ENCODE measurements at regions not wholly inside any gene's neighbourhood (a gene's known extent, or its start where the extent isn't known, plus 50 kb on each side); places are given as distances from the start of the nearest gene placed in this dataset.

DNA sequence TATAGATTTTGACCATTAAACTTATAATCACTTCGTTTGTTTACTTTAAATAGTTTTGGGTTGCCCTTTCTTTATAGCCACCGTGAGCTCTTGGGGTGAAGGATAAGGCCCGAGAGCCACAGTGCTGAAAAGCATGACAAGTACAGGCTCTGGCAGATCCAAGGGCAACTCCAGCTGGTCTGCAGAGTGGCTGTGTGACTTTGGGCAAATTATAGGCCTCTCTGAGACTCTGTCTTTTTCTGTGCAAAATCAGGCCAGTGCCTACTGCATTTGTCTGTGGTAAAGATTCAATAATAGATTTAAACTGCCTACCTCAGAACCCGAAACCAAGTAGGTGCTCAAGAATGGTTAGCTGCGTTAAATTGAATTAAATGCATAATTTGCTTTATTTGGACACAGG lies 511.3 kb downstream of the QKI start:
- Histone ChIP-seq H3K27me3 (replicated peaks; ENCODE audit: insufficient read depth) (no peaks in the 10 kb centered on the region), H3K4me3 (no peak overlapping the region), H3K9me3 (no peaks in the 10 kb centered on the region), H3K4me1 (replicated peaks) (no peaks in the 10 kb centered on the region), H3K27ac (no peak overlapping the region), H3K36me3 (no peaks in the 10 kb centered on the region)
- 91% methylated on average over 5 of the region's 5 CpGs for WGBS
- no peak for TF ChIP-seq POLR2AphosphoS5 (IDR thresholded peaks at IDR 0.05)
- no peak for TF ChIP-seq POLR2A (IDR thresholded peaks at IDR 0.05)
- TF ChIP-seq, protein P1, sequence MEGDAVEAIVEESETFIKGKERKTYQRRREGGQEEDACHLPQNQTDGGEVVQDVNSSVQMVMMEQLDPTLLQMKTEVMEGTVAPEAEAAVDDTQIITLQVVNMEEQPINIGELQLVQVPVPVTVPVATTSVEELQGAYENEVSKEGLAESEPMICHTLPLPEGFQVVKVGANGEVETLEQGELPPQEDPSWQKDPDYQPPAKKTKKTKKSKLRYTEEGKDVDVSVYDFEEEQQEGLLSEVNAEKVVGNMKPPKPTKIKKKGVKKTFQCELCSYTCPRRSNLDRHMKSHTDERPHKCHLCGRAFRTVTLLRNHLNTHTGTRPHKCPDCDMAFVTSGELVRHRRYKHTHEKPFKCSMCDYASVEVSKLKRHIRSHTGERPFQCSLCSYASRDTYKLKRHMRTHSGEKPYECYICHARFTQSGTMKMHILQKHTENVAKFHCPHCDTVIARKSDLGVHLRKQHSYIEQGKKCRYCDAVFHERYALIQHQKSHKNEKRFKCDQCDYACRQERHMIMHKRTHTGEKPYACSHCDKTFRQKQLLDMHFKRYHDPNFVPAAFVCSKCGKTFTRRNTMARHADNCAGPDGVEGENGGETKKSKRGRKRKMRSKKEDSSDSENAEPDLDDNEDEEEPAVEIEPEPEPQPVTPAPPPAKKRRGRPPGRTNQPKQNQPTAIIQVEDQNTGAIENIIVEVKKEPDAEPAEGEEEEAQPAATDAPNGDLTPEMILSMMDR (IDR thresholded peaks at IDR 0.05), result no peak
- intact Hi-C loops (cut with DNase I), result no loop called here
- no peak for DNase-seq (ENCODE audit: low spot score)

DNA sequence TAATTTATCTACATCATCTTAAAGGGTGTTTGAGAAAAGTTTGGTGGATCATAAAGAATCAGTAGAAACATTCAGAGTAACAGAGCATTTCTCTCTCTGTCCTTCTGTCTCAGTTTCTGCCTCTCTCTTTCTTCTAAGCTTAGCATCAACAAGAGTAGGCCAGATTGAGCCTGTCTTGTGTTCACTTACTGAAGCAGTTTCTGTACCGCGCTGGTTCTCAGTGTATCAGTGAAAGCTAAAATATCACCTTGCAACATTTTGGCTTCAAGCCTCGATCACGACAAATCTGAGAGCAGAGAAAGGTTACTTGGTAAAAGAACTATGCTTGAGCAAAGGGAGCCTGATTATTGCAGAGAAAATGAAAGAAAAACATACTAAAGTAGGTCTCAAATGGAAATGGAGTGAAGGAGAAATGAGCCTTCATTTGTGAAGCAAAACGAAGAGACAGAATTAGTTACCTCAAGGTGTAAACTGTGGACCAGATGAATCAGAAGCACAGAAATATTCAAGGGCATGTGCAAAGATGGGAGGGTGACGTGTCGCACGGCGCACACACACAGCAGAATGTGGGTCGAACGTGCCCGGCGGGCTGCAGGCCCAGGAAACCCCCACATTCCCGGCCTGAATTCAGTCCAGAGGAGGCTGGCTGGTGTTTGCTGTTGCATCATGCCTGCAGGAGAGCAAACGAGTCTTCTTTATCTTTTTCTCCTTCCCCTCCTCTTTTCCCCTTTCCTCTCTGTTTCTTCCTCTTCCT lies 509.3 kb downstream of the QKI start:
- Histone ChIP-seq H3K27ac (no peak overlapping the region), H3K27me3 (replicated peaks; ENCODE audit: insufficient read depth) (no peaks in the 10 kb centered on the region), H3K4me1 (replicated peaks) (no peaks in the 10 kb centered on the region), H3K36me3 (no peaks in the 10 kb centered on the region), H3K9me3 (no peaks in the 10 kb centered on the region), H3K4me3 (no peak overlapping the region)
- TF ChIP-seq POLR2A (IDR thresholded peaks at IDR 0.05) (no peak), POLR2AphosphoS5 (IDR thresholded peaks at IDR 0.05) (no peak)
- TF ChIP-seq, protein P1 (IDR thresholded peaks at IDR 0.05), result no peak
- 64% methylated on average over 15 of the region's 15 CpGs for WGBS
- intact Hi-C loops (cut with DNase I), result no loop called here
- no peak for DNase-seq (ENCODE audit: low spot score)

DNA sequence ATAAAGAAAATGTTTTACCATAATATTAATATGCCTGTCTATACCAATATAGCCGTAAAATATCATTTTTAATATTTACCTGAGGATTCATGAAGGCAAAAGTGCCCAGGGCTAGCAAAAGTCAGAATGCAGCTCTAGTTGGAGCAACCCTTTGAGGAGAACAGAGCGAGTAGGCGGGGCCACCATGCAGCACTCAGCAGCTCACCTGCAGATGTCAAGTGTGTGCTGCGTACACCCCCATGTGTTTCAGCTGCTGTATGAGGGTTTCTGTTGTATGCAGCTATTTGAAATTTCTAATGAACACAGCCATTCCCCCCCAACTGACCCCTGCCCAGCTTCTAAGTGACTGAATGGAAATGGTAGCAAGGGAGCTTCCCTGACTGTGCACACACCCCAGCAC lies 508.0 kb downstream of the QKI start:
- Histone ChIP-seq H3K4me1 (replicated peaks) (no peaks in the 10 kb centered on the region), H3K27me3 (replicated peaks; ENCODE audit: insufficient read depth) (no peaks in the 10 kb centered on the region), H3K36me3 (no peaks in the 10 kb centered on the region), H3K9me3 (no peaks in the 10 kb centered on the region), H3K27ac (no peak overlapping the region), H3K4me3 (no peak overlapping the region)
- TF ChIP-seq POLR2A (IDR thresholded peaks at IDR 0.05) (no peak), POLR2AphosphoS5 (IDR thresholded peaks at IDR 0.05) (no peak)
- TF ChIP-seq, protein P1 (IDR thresholded peaks at IDR 0.05), result no peak
- WGBS, result 96% methylated on average over 4 of the region's 4 CpGs
- no peak for DNase-seq (ENCODE audit: low spot score)
- intact Hi-C loops (cut with DNase I), result no loop called here

DNA sequence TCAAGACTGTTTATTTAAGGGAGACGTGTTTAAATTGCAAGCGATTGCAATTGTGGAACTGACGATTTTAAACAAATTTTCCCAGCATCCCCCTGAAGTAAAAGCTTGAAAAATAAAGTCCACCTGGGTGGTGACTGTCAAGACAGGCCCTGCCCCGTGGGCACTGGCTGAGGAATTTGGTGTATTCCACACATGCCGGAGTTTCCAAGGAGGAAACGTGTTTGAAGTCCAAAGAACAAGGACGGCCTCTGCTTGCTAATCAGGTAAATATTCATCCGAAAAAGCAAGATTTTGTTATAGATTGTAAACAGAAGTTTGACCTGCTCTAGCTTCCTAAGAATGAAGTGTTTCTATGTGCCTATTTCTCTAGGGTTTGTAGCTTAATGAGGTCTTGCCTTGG lies 505.1 kb downstream of the QKI start:
- no peak overlapping the region for H3K4me3 ChIP-seq
- intact Hi-C loops (cut with DNase I), result no loop called here
- H3K9me3 ChIP-seq, result no peaks in the 10 kb centered on the region
- no peaks in the 10 kb centered on the region for H3K36me3 ChIP-seq
- H3K27me3 ChIP-seq (replicated peaks; ENCODE audit: insufficient read depth), result no peaks in the 10 kb centered on the region
- H3K27ac ChIP-seq, result no peak overlapping the region
- H3K4me1 ChIP-seq (replicated peaks), result no peaks in the 10 kb centered on the region
- TF ChIP-seq, protein P1 (IDR thresholded peaks at IDR 0.05), result no peak
- no peak for TF ChIP-seq POLR2AphosphoS5 (IDR thresholded peaks at IDR 0.05)
- no peak for TF ChIP-seq POLR2A (IDR thresholded peaks at IDR 0.05)
- no peak for DNase-seq (ENCODE audit: low spot score)
- 54% methylated on average over 8 of the region's 8 CpGs for WGBS
